Keratinocyte (primary cell): ENCODE measurements at regions not wholly inside any gene's neighbourhood (a gene's known extent, or its start where the extent isn't known, plus 50 kb on each side); places are given as distances from the start of the nearest gene placed in this dataset.

Experiments
- DNase-seq: peaks from one replicate; pipeline ENCODE4 v3.0.0-alpha.2; 2011; ENCODE audit warnings: low read depth, missing footprints, low spot score
- FAIRE-seq: peaks from 2 replicates; lab custom pipeline; 2011; peaks lifted over from hg19 to GRCh38; lab: Jason Lieb, UNC
- H2AFZ ChIP-seq: 2 replicates; pipeline ENCODE4 v1.6.0; 2012; ENCODE audit warnings: low read length, control low read depth, inconsistent platforms; ENCODE audit not compliant: control insufficient read depth
- H3K27ac ChIP-seq: 2 replicates; pipeline ENCODE4 v1.5.1; 2011; ENCODE audit warnings: low read length; ENCODE audit not compliant: control insufficient read depth, insufficient read depth
- H3K27me3 ChIP-seq: 3 replicates; pipeline ENCODE4 v1.6.0; 2011; ENCODE audit warnings: low read length; ENCODE audit not compliant: control insufficient read depth, insufficient read depth; ENCODE audit errors: extremely low read depth
- H3K36me3 ChIP-seq, 2 experiments: 2 replicates in 1 of 2; 3 replicates in 1 of 2; pipeline ENCODE4 v1.5.1; 2011; ENCODE audit warnings: low read length in 2 of 2, mild to moderate bottlenecking in 1 of 2; ENCODE audit not compliant: control insufficient read depth in 2 of 2, insufficient read depth in 2 of 2; ENCODE audit errors: extremely low read depth in 1 of 2
- H3K4me1 ChIP-seq: 3 replicates; pipeline ENCODE4 v1.5.1; 2011; ENCODE audit warnings: low read length; ENCODE audit not compliant: control insufficient read depth, insufficient read depth; ENCODE audit errors: extremely low read depth
- H3K4me2 ChIP-seq: 3 replicates; pipeline ENCODE4 v1.6.0; 2011; ENCODE audit warnings: low read depth, low read length; ENCODE audit not compliant: control insufficient read depth, insufficient read depth; ENCODE audit errors: extremely low read depth
- H3K4me3 ChIP-seq, 3 experiments: fragments of 200-600 bp in 1 of 3; sonication (generic) in 1 of 3; 2 replicates in 2 of 3; 3 replicates in 1 of 3; pipeline ENCODE4 v1.5.1; 2011 to 2016; ENCODE audit warnings: low read length in 3 of 3, mild to moderate bottlenecking in 3 of 3, control low read depth in 2 of 3, inconsistent platforms in 1 of 3, low read depth in 1 of 3, mixed read lengths in 1 of 3, mixed run types in 1 of 3, moderate library complexity in 1 of 3; ENCODE audit not compliant: control insufficient read depth in 2 of 3, insufficient read depth in 2 of 3; ENCODE audit errors: extremely low read depth in 1 of 3
- H3K79me2 ChIP-seq: 2 replicates; pipeline ENCODE4 v1.6.0; 2012; ENCODE audit warnings: low read length; ENCODE audit not compliant: control insufficient read depth, insufficient read depth
- H3K9ac ChIP-seq: 3 replicates; pipeline ENCODE4 v1.6.0; 2011; ENCODE audit warnings: low read length; ENCODE audit not compliant: control insufficient read depth, insufficient read depth; ENCODE audit errors: extremely low read depth
- H3K9me1 ChIP-seq: 3 replicates; pipeline ENCODE4 v1.6.0; 2011; ENCODE audit warnings: low read length; ENCODE audit not compliant: control insufficient read depth, insufficient read depth; ENCODE audit errors: extremely low read depth
- H3K9me3 ChIP-seq: 2 replicates; pipeline ENCODE4 v1.5.1; 2012; ENCODE audit warnings: low read depth, low read length; ENCODE audit not compliant: control insufficient read depth
- H4K20me1 ChIP-seq: 3 replicates; pipeline ENCODE4 v1.6.0; 2011; ENCODE audit warnings: low read length; ENCODE audit not compliant: control insufficient read depth, insufficient read depth; ENCODE audit errors: extremely low read depth
- CTCF ChIP-seq, 3 experiments: IDR thresholded peaks in 1 of 3; conservative IDR thresholded peaks in 1 of 3; optimal IDR thresholded peaks in 1 of 3; 2 replicates in 2 of 3; 3 replicates in 1 of 3; pipeline versions ENCODE3 to v1.5.1; 2011; ENCODE audit warnings: low read length in 3 of 3, mild to moderate bottlenecking in 3 of 3, moderate library complexity in 2 of 3, control low read depth in 1 of 3, inconsistent platforms in 1 of 3; ENCODE audit not compliant: insufficient read depth in 2 of 3; ENCODE audit errors: extremely low read depth in 1 of 3
- EZH2 ChIP-seq: IDR thresholded peaks from one replicate; pipeline ENCODE4 v1.6.1; 2012; ENCODE audit warnings: inconsistent platforms, mild to moderate bottlenecking, low read length, moderate library complexity
- dilution Hi-C: fragments of 300-500 bp; cut with MboI; formaldehyde crosslinking; loops from one replicate; pipeline ENCODE4 v1.7.0; 2020; ENCODE audit warnings: low sequenced_read_pairs; ENCODE audit not compliant: extremely low pct_ligation_motif_present

- Histone ChIP-seq H3K27ac (no peak overlapping the region), H3K4me2 (no peak overlapping the region), H4K20me1 (no peaks in the 10 kb centered on the region), H3K4me1 (peaks cover 7% of the 10 kb centered on the region), H3K9me1 (peaks cover 2% of the 10 kb centered on the region), H3K4me3 (no peak overlapping the region), H2AFZ (no peak overlapping the region), H3K79me2 (no peaks in the 10 kb centered on the region), H3K36me3 (no peaks in the 10 kb centered on the region), H3K9ac (no peak overlapping the region), H3K9me3 (no peaks in the 10 kb centered on the region), H3K27me3 (peaks cover 17% of the 10 kb centered on the region)
- DNase-seq (no peak), FAIRE-seq (no peak)
- TF ChIP-seq EZH2 (no peak), CTCF (optimal IDR thresholded peaks at IDR 0.05 in 1 of 3, IDR thresholded peaks at IDR 0.05 in 1 of 3, conservative IDR thresholded peaks at IDR 0.05 in 1 of 3; ENCODE audit: extremely low read depth in 1 of 3, insufficient read depth in 2 of 3, low read length in 3 of 3) (no peak)
- dilution Hi-C loops, result no loop called here
Observed at GRCh38 chr6:33857932-33858475, 54.2 kb upstream of the MLN start.

- no peak for FAIRE-seq
- TF ChIP-seq CTCF (optimal IDR thresholded peaks at IDR 0.05 in 1 of 3, IDR thresholded peaks at IDR 0.05 in 1 of 3, conservative IDR thresholded peaks at IDR 0.05 in 1 of 3; ENCODE audit: extremely low read depth in 1 of 3, insufficient read depth in 2 of 3, low read length in 3 of 3), result no peak
- TF ChIP-seq EZH2, result no peak
- Histone ChIP-seq H3K9me3 (no peaks in the 10 kb centered on the region), H3K4me3 (no peak overlapping the region), H3K4me2 (no peak overlapping the region), H3K9ac (no peak overlapping the region), H2AFZ (no peak overlapping the region), H3K9me1 (peaks cover 2% of the 10 kb centered on the region), H3K27ac (no peak overlapping the region), H3K4me1 (peaks cover 7% of the 10 kb centered on the region), H3K36me3 (no peaks in the 10 kb centered on the region), H3K79me2 (no peaks in the 10 kb centered on the region), H4K20me1 (no peaks in the 10 kb centered on the region), H3K27me3 (peaks cover 17% of the 10 kb centered on the region)
- no peak for DNase-seq
- dilution Hi-C loops, result no loop called here
Observed at GRCh38 chr6:33857093-33857931, 53.5 kb upstream of the MLN start.
